22Rv1 (cell line): ENCODE measurements at regions not wholly inside any gene's neighbourhood (a gene's known extent, or its start where the extent isn't known, plus 50 kb on each side); places are given as distances from the start of the nearest gene placed in this dataset.

Source experiments
- ZFX ChIP-seq: fragments of 450-650 bp; IDR thresholded peaks from 2 replicates; pipeline ENCODE4 v1.6.1; 2017; ENCODE audit warnings: antibody characterized with exemption, borderline replicate concordance
- TF ChIP-seq, protein P1 (sequence below): fragments of 450-650 bp; IDR thresholded peaks from 2 replicates; pipeline ENCODE4 v1.5.1; 2017; ENCODE audit warnings: mild to moderate bottlenecking

- TF ChIP-seq, protein P1, sequence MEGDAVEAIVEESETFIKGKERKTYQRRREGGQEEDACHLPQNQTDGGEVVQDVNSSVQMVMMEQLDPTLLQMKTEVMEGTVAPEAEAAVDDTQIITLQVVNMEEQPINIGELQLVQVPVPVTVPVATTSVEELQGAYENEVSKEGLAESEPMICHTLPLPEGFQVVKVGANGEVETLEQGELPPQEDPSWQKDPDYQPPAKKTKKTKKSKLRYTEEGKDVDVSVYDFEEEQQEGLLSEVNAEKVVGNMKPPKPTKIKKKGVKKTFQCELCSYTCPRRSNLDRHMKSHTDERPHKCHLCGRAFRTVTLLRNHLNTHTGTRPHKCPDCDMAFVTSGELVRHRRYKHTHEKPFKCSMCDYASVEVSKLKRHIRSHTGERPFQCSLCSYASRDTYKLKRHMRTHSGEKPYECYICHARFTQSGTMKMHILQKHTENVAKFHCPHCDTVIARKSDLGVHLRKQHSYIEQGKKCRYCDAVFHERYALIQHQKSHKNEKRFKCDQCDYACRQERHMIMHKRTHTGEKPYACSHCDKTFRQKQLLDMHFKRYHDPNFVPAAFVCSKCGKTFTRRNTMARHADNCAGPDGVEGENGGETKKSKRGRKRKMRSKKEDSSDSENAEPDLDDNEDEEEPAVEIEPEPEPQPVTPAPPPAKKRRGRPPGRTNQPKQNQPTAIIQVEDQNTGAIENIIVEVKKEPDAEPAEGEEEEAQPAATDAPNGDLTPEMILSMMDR = no peak
- no peak for TF ChIP-seq ZFX
These were observed 303.2 kb downstream of the MAF start for GRCh38 chr16:79297296-79297695.
